ENCODE measurements at regions not wholly inside any gene's neighbourhood (a gene's known extent, or its start where the extent isn't known, plus 50 kb on each side); places are given as distances from the start of the nearest gene placed in this dataset.

DNA sequence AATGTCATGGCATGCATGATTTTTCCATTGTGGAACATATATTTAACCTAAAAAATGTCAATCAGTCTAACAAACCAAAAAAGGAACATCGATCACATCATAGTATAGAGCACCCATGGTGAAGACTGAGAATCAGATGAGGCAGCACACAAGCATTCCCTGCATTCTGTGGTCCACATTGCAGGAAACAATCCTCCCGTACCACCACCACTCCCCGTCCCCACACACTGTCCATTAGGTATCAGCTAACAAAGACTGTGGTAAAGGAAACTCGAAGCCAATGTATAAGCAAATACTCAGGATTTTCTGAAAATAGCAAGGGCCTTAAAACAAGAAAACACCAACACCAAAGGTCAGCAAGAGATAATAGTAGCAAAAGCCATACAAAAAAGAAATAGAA, 1104.4 kb upstream of the SEMA6A start:
- no peaks in the 10 kb centered on the region for H3K27me3 Mint-ChIP-seq
- no peak overlapping the region for H3K4me3 Mint-ChIP-seq
- no peak overlapping the region for H3K27ac Mint-ChIP-seq
- DNase-seq (ENCODE audit: low spot score): no peak
- H3K4me1 Mint-ChIP-seq (ENCODE audit: low read depth in 2 of 2): no peaks in the 10 kb centered on the region
- H3K36me3 Mint-ChIP-seq: peaks cover 4% of the 10 kb centered on the region
- no peak for ATAC-seq
- peaks cover 10% of the 10 kb centered on the region for H3K9me3 Mint-ChIP-seq

DNA sequence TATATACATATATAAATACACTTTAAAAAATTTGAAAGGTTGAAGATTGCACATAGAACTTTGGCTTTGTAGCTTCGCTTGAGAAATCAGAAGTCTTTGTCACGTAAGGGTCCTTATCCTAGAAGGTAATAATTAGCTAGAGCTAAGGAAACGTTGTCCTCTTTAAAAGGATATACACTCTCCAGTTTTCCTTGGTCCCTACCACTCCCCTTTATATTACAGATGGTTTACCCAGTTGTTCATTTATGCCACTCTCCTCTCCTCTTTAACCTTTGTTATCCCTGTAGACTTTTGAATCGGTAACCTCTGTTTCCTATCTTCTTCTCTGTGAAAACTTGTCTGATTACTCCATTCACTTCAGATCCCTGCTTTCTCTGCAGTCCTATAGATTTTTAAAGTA, 1101.0 kb upstream of the SEMA6A start:
- ATAC-seq: no peak
- Mint-ChIP-seq H3K9me3 (peaks cover 10% of the 10 kb centered on the region), H3K27me3 (no peaks in the 10 kb centered on the region), H3K27ac (no peak overlapping the region), H3K4me1 (ENCODE audit: low read depth in 2 of 2) (no peaks in the 10 kb centered on the region), H3K4me3 (no peak overlapping the region), H3K36me3 (peaks cover 8% of the 10 kb centered on the region)
- no peak for DNase-seq (ENCODE audit: low spot score)

- DNase-seq (ENCODE audit: low spot score): no peak
- Mint-ChIP-seq H3K9me3 (peaks cover 10% of the 10 kb centered on the region), H3K36me3 (peaks cover 4% of the 10 kb centered on the region), H3K4me1 (ENCODE audit: low read depth in 2 of 2) (no peaks in the 10 kb centered on the region), H3K27me3 (no peaks in the 10 kb centered on the region), H3K27ac (no peak overlapping the region), H3K4me3 (no peak overlapping the region)
- no peak for ATAC-seq
These were observed 1096.9 kb upstream of the SEMA6A start for GRCh38 chr5:117671551-117671950.

DNA sequence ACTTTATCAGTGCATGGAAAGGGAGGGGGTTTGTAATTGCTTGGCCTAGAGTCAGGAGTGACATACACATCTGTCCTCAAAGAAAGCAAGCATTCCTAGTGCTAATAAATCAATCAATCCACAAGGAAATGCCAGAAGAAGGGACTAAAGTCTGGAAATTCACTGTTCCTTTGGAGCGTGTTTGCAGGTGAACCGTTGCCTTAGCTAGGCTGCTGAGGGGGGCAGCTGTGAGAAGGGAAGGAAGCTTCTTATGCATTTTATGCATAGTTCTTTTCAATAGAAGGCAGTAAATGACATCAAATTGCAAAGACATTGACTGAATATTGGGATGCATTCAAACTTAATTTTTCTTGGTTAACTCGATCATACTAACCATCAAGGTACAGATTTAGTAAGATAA, 1092.5 kb upstream of the SEMA6A start:
- Mint-ChIP-seq H3K9me3 (peaks cover 17% of the 10 kb centered on the region), H3K36me3 (peaks cover 4% of the 10 kb centered on the region), H3K4me1 (ENCODE audit: low read depth in 2 of 2) (no peaks in the 10 kb centered on the region), H3K27me3 (no peaks in the 10 kb centered on the region), H3K4me3 (no peak overlapping the region), H3K27ac (no peak overlapping the region)
- ATAC-seq (no peak), DNase-seq (ENCODE audit: low spot score) (no peak)

GRCh38 chr5:117665121-117665520, 1090.5 kb upstream of the SEMA6A start:
- Mint-ChIP-seq H3K27me3 (no peaks in the 10 kb centered on the region), H3K36me3 (no peaks in the 10 kb centered on the region), H3K4me3 (no peak overlapping the region), H3K27ac (no peak overlapping the region), H3K9me3 (peaks cover 14% of the 10 kb centered on the region), H3K4me1 (ENCODE audit: low read depth in 2 of 2) (no peaks in the 10 kb centered on the region)
- no peak for DNase-seq (ENCODE audit: low spot score)
- no peak for ATAC-seq

DNA sequence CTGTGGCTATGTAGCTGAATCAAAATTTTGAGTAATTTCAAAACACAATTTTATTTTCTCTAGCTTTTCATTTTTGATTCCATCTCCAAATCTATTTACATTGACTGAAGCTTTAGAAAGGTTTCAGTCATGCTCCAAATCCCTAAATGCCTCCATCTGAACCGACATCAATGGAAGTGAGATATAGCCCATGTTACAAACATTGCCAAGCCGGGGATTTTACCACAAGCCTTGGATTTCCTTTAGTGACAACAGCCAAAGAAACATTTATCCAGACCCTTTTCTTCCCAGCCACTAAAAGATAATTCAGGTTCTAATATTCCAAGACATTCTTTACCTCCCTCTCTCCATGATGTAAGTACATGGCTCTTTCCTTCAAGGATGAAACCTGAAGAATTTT, 1087.7 kb upstream of the SEMA6A start:
- ATAC-seq: no peak
- Mint-ChIP-seq H3K36me3 (no peaks in the 10 kb centered on the region), H3K4me1 (ENCODE audit: low read depth in 2 of 2) (no peaks in the 10 kb centered on the region), H3K4me3 (no peak overlapping the region), H3K27me3 (no peaks in the 10 kb centered on the region), H3K27ac (no peak overlapping the region), H3K9me3 (peaks cover 18% of the 10 kb centered on the region)
- DNase-seq (ENCODE audit: low spot score): no peak

GRCh38 chr5:117657541-117657940, 1082.9 kb upstream of the SEMA6A start:
- H3K4me1 Mint-ChIP-seq (ENCODE audit: low read depth in 2 of 2): no peaks in the 10 kb centered on the region
- DNase-seq (ENCODE audit: low spot score) (no peak), ATAC-seq (no peak)
- H3K36me3 Mint-ChIP-seq: no peaks in the 10 kb centered on the region
- H3K9me3 Mint-ChIP-seq: peaks cover 12% of the 10 kb centered on the region
- H3K27me3 Mint-ChIP-seq: no peaks in the 10 kb centered on the region
- no peak overlapping the region for H3K27ac Mint-ChIP-seq
- H3K4me3 Mint-ChIP-seq: no peak overlapping the region

- Mint-ChIP-seq H3K4me3 (no peak overlapping the region), H3K27me3 (no peaks in the 10 kb centered on the region), H3K9me3 (peaks cover 11% of the 10 kb centered on the region), H3K4me1 (ENCODE audit: low read depth in 2 of 2) (no peaks in the 10 kb centered on the region), H3K36me3 (no peaks in the 10 kb centered on the region), H3K27ac (no peak overlapping the region)
- no peak for DNase-seq (ENCODE audit: low spot score)
- ATAC-seq: no peak
These were observed 1078.3 kb upstream of the SEMA6A start for GRCh38 chr5:117652958-117653280.

GRCh38 chr5:117652036-117652957, 1077.7 kb upstream of the SEMA6A start:
- DNase-seq (ENCODE audit: low spot score): no peak
- Mint-ChIP-seq H3K9me3 (peaks cover 11% of the 10 kb centered on the region), H3K36me3 (no peaks in the 10 kb centered on the region), H3K27me3 (no peaks in the 10 kb centered on the region), H3K27ac (no peak overlapping the region), H3K4me1 (ENCODE audit: low read depth in 2 of 2) (no peaks in the 10 kb centered on the region), H3K4me3 (no peak overlapping the region)
- no peak for ATAC-seq

DNA sequence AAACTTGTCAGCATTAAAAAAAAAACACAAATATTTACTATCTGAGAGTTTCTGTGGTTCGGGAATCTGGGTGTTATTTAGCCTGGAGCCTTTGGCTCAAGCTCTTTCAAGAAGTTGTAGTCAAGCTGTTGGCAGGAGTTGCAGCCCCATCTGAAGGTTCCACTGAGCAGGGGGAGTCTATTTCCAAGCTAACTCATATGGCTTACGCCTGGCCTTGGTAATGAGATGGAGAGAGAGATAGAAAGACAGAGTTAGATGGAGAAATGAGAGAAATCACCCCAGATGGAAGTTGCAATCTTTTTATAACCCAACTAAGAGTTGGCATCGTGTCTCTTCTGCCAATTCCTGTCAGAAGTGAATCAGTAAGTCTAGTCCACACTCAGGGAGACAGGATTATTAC, 1075.2 kb upstream of the SEMA6A start:
- Mint-ChIP-seq H3K27ac (no peak overlapping the region), H3K4me1 (ENCODE audit: low read depth in 2 of 2) (no peaks in the 10 kb centered on the region), H3K36me3 (no peaks in the 10 kb centered on the region), H3K9me3 (peaks cover 11% of the 10 kb centered on the region), H3K27me3 (no peaks in the 10 kb centered on the region), H3K4me3 (no peak overlapping the region)
- no peak for ATAC-seq
- no peak for DNase-seq (ENCODE audit: low spot score)

- Mint-ChIP-seq H3K27ac (no peak overlapping the region), H3K4me1 (ENCODE audit: low read depth in 2 of 2) (no peaks in the 10 kb centered on the region), H3K4me3 (no peak overlapping the region), H3K9me3 (peaks cover 4% of the 10 kb centered on the region), H3K36me3 (peaks cover 4% of the 10 kb centered on the region), H3K27me3 (no peaks in the 10 kb centered on the region)
- no peak for DNase-seq (ENCODE audit: low spot score)
- ATAC-seq: no peak
These were observed 1070.8 kb upstream of the SEMA6A start for GRCh38 chr5:117645400-117645799.

GRCh38 chr5:117638581-117638980, 1064.0 kb upstream of the SEMA6A start:
- Mint-ChIP-seq H3K27me3 (no peaks in the 10 kb centered on the region), H3K36me3 (no peaks in the 10 kb centered on the region), H3K27ac (no peak overlapping the region), H3K9me3 (peaks cover 16% of the 10 kb centered on the region), H3K4me3 (no peak overlapping the region), H3K4me1 (ENCODE audit: low read depth in 2 of 2) (no peaks in the 10 kb centered on the region)
- ATAC-seq (no peak), DNase-seq (ENCODE audit: low spot score) (no peak)

DNA sequence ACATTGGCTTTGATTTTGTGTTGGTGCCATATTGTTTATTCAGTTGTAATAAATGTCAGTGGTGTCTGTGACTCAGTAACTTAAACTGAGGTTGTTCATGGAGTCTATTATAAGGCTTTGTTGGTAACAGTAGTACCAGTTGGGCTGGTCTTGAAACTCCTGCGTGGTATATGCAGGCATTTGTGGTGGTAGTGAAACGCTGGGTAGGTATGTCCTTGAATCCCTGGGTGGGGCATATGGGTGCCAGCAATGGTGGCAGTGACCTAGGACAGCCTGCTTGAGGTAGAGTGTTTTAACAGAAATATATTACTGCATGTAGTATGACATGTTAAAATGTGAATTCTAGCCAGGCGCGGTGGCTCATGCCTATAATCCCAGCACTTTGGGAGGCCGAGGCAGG, 1058.5 kb upstream of the SEMA6A start:
- H3K4me3 Mint-ChIP-seq: no peak overlapping the region
- ATAC-seq: no peak
- H3K27ac Mint-ChIP-seq: no peak overlapping the region
- H3K27me3 Mint-ChIP-seq: no peaks in the 10 kb centered on the region
- H3K9me3 Mint-ChIP-seq: peaks cover 37% of the 10 kb centered on the region
- peaks cover 12% of the 10 kb centered on the region for H3K36me3 Mint-ChIP-seq
- H3K4me1 Mint-ChIP-seq (ENCODE audit: low read depth in 2 of 2): no peaks in the 10 kb centered on the region
- no peak for DNase-seq (ENCODE audit: low spot score)

GRCh38 chr5:117624201-117624600, 1049.6 kb upstream of the SEMA6A start:
- peaks cover 7% of the 10 kb centered on the region for H3K9me3 Mint-ChIP-seq
- DNase-seq (ENCODE audit: low spot score) (no peak), ATAC-seq (no peak)
- no peaks in the 10 kb centered on the region for H3K4me1 Mint-ChIP-seq (ENCODE audit: low read depth in 2 of 2)
- no peaks in the 10 kb centered on the region for H3K36me3 Mint-ChIP-seq
- no peak overlapping the region for H3K4me3 Mint-ChIP-seq
- H3K27ac Mint-ChIP-seq: no peak overlapping the region
- H3K27me3 Mint-ChIP-seq: no peaks in the 10 kb centered on the region
